ENCODE measurements at regions not wholly inside any gene's neighbourhood (a gene's known extent, or its start where the extent isn't known, plus 50 kb on each side); places are given as distances from the start of the nearest gene placed in this dataset.

DNA sequence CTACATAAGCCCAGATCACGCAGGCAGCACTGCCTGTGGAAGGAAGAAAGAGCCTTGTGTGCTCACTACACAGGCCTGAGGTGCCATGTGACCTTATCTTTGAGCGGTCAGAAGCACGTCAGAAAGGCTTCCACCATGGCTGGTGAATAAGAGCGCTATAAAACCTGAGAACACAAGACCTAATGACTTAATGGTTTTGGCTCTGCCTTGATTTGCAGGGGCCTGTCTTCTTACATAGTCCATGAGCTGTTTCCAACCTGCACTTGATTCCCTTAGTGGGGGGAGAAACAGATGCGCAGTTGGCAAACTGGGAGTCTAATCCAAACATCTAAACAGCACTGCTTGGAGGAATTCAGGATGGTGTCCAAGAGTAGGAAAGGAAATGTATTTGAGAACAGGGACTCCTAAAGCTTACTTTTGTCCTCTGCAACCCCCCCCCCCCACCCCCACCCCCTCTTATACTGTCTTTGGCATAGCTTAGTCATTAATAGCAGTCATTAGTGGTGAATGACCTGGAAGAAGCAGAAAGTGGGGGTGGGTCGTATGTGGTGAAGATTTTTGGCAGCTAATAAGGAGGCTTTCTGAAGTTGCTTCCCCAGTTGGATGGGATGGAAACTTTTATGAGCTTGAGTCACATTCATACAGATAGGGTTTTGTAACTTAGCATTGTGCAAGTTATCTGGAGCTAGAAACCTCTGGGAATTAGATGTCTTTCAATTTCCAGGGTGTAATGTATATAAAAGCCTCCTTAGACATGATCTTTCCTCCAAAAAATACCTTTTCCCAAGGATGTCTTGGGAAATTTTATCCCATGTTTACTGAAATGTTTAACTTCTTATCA lies 454.1 kb downstream of the MEIS1 start:
- H3K4me3 ChIP-seq (ENCODE audit: low read length in 2 of 2): no peak overlapping the region
- H3K9ac ChIP-seq (ENCODE audit: low read length in 2 of 2): no peak overlapping the region
- H3K36me3 ChIP-seq (ENCODE audit: control insufficient read depth in 2 of 2, insufficient read depth in 2 of 2, low read length in 2 of 2): no peaks in the 10 kb centered on the region
- H3K27me3 ChIP-seq (ENCODE audit: control insufficient read depth in 1 of 2, insufficient read depth in 2 of 2, low read length in 2 of 2): no peaks in the 10 kb centered on the region
- no peak overlapping the region for H3K27ac ChIP-seq (ENCODE audit: low read length)
- H3K9me3 ChIP-seq (ENCODE audit: control insufficient read depth in 2 of 2, low read length in 2 of 2): no peaks in the 10 kb centered on the region
- H3K4me1 ChIP-seq (ENCODE audit: control insufficient read depth, insufficient read depth, low read length): no peaks in the 10 kb centered on the region

DNA sequence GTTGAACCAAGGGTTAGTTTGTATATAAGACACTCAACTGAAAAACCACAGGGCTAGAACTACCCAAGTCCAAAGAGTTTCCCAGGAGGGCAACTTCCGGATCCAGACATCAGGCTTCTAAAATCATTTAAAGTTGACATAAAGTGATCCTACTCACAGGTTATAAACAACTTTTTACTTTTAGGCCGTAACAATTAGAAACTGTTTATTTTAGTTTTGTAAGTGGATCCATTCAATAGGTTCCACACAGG lies 454.6 kb downstream of the MEIS1 start:
- no peak overlapping the region for H3K9ac ChIP-seq (ENCODE audit: low read length in 2 of 2)
- H3K4me3 ChIP-seq (ENCODE audit: low read length in 2 of 2): no peak overlapping the region
- H3K36me3 ChIP-seq (ENCODE audit: control insufficient read depth in 2 of 2, insufficient read depth in 2 of 2, low read length in 2 of 2): no peaks in the 10 kb centered on the region
- H3K4me1 ChIP-seq (ENCODE audit: control insufficient read depth, insufficient read depth, low read length): no peaks in the 10 kb centered on the region
- no peak overlapping the region for H3K27ac ChIP-seq (ENCODE audit: low read length)
- H3K27me3 ChIP-seq (ENCODE audit: control insufficient read depth in 1 of 2, insufficient read depth in 2 of 2, low read length in 2 of 2): no peaks in the 10 kb centered on the region
- H3K9me3 ChIP-seq (ENCODE audit: control insufficient read depth in 2 of 2, low read length in 2 of 2): no peaks in the 10 kb centered on the region

DNA sequence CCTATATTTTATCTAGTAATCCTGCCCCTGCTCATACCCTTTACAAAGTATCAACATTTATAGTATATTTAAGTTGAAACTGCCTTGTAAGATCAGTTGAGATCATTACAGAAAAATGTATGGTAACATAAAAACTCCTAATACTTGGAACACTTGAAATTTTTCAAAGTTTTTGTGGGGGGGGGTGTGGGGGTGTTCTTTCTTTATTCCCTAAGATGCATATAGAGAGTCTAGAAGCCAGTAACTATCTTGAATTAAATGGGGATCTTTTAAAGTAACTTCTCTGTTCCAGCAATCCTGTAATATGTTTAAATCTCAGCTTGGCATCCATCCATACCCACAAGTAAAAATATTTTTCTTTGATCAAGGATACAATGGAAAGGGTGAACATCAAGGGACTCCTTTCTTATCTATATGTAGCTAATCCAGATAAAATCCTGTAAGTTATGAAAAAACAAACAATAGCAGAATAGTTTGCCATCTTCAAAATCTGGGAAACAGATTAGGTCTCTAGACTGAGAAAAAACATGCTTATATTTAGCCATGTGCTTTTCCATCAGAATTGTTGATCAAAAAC lies 455.3 kb downstream of the MEIS1 start:
- Histone ChIP-seq H3K27me3 (ENCODE audit: control insufficient read depth in 1 of 2, insufficient read depth in 2 of 2, low read length in 2 of 2) (no peaks in the 10 kb centered on the region), H3K9ac (ENCODE audit: low read length in 2 of 2) (no peak overlapping the region), H3K27ac (ENCODE audit: low read length) (no peak overlapping the region), H3K4me3 (ENCODE audit: low read length in 2 of 2) (no peak overlapping the region), H3K9me3 (ENCODE audit: control insufficient read depth in 2 of 2, low read length in 2 of 2) (no peaks in the 10 kb centered on the region), H3K4me1 (ENCODE audit: control insufficient read depth, insufficient read depth, low read length) (no peaks in the 10 kb centered on the region), H3K36me3 (ENCODE audit: control insufficient read depth in 2 of 2, insufficient read depth in 2 of 2, low read length in 2 of 2) (no peaks in the 10 kb centered on the region)

DNA sequence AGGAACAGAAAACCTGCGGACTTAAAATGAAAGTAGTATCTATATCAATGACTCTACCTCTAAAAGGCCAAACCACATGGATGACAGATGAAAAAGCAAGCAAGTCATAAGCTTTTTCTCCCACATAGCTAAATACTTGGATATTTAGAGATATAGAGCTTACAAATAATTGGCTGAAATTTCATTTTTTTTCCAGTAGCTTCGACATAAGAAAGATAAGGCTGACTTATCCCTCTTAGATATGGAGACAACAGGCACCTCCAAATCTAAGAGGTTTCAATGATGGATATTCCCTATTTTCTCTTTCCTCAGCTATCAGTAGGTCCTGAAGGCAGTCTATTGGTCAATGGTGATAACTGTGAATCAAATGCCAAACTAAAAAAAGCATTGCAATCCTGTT lies 460.3 kb downstream of the MEIS1 start:
- H3K27me3 ChIP-seq (ENCODE audit: control insufficient read depth in 1 of 2, insufficient read depth in 2 of 2, low read length in 2 of 2): no peaks in the 10 kb centered on the region

DNA sequence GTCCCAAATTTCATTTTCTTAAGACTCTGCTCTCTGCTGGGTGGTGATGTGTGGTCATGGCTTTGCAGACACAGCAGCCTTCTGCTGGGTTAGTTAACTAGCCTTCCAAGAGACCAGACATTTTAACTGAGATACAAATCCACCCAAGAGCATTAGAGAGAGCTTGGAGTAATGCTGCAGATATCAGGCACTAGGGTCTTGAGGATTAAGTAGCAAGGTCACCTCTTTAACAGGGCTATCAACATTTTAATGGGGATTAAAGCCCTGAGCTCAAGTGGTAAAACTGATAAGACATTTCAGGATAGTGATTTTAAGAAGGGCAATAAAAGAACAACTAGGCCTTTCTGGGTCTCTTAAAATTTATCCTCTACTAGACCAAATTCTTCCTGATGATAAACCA lies 461.2 kb downstream of the MEIS1 start:
- H3K4me1 ChIP-seq (ENCODE audit: control insufficient read depth, insufficient read depth, low read length): peaks cover 11% of the 10 kb centered on the region
- H3K4me3 ChIP-seq (ENCODE audit: low read length in 2 of 2): no peak overlapping the region
- no peak overlapping the region for H3K9ac ChIP-seq (ENCODE audit: low read length in 2 of 2)

More for the DNA sequence above, 460.3 kb downstream of the MEIS1 start:
- no peaks in the 10 kb centered on the region for H3K9me3 ChIP-seq (ENCODE audit: control insufficient read depth in 2 of 2, low read length in 2 of 2)
- H3K9ac ChIP-seq (ENCODE audit: low read length in 2 of 2): no peak overlapping the region
- no peak overlapping the region for H3K4me3 ChIP-seq (ENCODE audit: low read length in 2 of 2)
- H3K4me1 ChIP-seq (ENCODE audit: control insufficient read depth, insufficient read depth, low read length): peaks cover 11% of the 10 kb centered on the region
- no peaks in the 10 kb centered on the region for H3K36me3 ChIP-seq (ENCODE audit: control insufficient read depth in 2 of 2, insufficient read depth in 2 of 2, low read length in 2 of 2)
- no peak overlapping the region for H3K27ac ChIP-seq (ENCODE audit: low read length)

DNA sequence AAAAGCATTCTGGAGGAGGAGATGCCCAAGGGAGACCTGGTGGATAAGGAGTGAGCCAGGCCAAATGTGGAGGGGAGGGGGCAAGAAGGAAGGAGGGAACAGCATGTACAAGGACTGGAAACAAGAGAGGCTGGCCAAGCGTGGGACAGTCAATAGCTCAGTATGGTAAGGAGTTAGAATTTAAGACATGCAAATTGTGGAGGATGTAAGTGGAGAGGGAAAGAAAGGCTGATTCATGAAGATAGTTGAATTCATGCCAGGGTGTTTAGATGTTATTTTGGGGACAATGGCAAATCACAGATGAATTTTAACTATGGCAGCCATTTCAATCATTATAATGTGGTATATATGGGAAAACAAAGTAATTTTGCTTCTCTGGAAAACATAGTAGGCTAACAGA lies 462.3 kb downstream of the MEIS1 start:
- Histone ChIP-seq H3K27me3 (ENCODE audit: control insufficient read depth in 1 of 2, insufficient read depth in 2 of 2, low read length in 2 of 2) (no peaks in the 10 kb centered on the region), H3K4me1 (ENCODE audit: control insufficient read depth, insufficient read depth, low read length) (peaks cover 11% of the 10 kb centered on the region), H3K9me3 (ENCODE audit: control insufficient read depth in 2 of 2, low read length in 2 of 2) (no peaks in the 10 kb centered on the region), H3K9ac (ENCODE audit: low read length in 2 of 2) (no peak overlapping the region), H3K36me3 (ENCODE audit: control insufficient read depth in 2 of 2, insufficient read depth in 2 of 2, low read length in 2 of 2) (no peaks in the 10 kb centered on the region), H3K27ac (ENCODE audit: low read length) (no peak overlapping the region), H3K4me3 (ENCODE audit: low read length in 2 of 2) (no peak overlapping the region)

More for the DNA sequence above, 461.2 kb downstream of the MEIS1 start:
- Histone ChIP-seq H3K27ac (ENCODE audit: low read length) (no peak overlapping the region), H3K27me3 (ENCODE audit: control insufficient read depth in 1 of 2, insufficient read depth in 2 of 2, low read length in 2 of 2) (no peaks in the 10 kb centered on the region), H3K9me3 (ENCODE audit: control insufficient read depth in 2 of 2, low read length in 2 of 2) (no peaks in the 10 kb centered on the region), H3K36me3 (ENCODE audit: control insufficient read depth in 2 of 2, insufficient read depth in 2 of 2, low read length in 2 of 2) (no peaks in the 10 kb centered on the region)

DNA sequence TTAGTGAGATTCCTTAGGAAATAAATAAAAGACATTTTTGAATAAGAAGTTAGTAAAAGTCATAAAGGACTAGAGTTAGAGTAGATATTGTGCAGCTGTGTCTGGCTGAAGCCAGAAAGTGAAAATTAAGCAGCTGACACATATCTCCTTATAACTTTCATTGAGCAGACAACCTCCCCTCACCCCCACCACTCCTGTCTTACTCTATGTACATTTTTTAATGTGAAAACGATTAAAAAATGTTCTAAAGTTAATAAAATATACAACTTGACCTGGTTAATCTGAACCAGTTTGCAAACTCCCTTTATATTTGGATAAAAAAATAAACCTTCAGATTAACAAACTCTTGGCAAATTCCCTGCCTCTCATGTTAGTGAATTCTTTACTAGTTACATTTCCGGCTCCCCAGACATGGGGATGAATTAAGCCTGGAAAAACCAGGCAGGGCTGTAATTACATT lies 462.8 kb downstream of the MEIS1 start:
- H3K27me3 ChIP-seq (ENCODE audit: control insufficient read depth in 1 of 2, insufficient read depth in 2 of 2, low read length in 2 of 2): no peaks in the 10 kb centered on the region
- no peak overlapping the region for H3K27ac ChIP-seq (ENCODE audit: low read length)
- no peak overlapping the region for H3K9ac ChIP-seq (ENCODE audit: low read length in 2 of 2)
- peaks cover 11% of the 10 kb centered on the region for H3K4me1 ChIP-seq (ENCODE audit: control insufficient read depth, insufficient read depth, low read length)
- no peaks in the 10 kb centered on the region for H3K36me3 ChIP-seq (ENCODE audit: control insufficient read depth in 2 of 2, insufficient read depth in 2 of 2, low read length in 2 of 2)
- no peaks in the 10 kb centered on the region for H3K9me3 ChIP-seq (ENCODE audit: control insufficient read depth in 2 of 2, low read length in 2 of 2)
- no peak overlapping the region for H3K4me3 ChIP-seq (ENCODE audit: low read length in 2 of 2)

DNA sequence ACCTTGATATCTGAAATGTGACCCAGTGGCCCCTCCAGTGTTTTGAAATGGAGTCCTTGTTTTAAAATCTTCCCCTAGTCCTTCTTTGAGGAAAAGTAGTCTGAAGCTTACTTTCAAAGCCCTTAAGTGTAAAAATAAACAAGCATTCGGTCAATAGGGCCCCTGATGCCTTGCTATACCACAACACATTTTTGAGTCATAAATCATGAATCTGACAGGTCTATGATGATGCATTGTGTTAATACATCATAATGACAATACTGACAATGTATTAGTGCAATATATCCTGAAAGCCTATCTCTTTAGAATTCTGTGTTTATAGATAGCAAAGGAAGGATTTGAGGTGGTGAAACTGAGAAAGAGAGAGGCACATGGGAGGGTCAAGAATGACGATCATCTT lies 464.2 kb downstream of the MEIS1 start:
- Histone ChIP-seq H3K9ac (ENCODE audit: low read length in 2 of 2) (no peak overlapping the region), H3K27ac (ENCODE audit: low read length) (no peak overlapping the region), H3K4me3 (ENCODE audit: low read length in 2 of 2) (no peak overlapping the region), H3K4me1 (ENCODE audit: control insufficient read depth, insufficient read depth, low read length) (peaks cover 11% of the 10 kb centered on the region), H3K27me3 (ENCODE audit: control insufficient read depth in 1 of 2, insufficient read depth in 2 of 2, low read length in 2 of 2) (no peaks in the 10 kb centered on the region), H3K9me3 (ENCODE audit: control insufficient read depth in 2 of 2, low read length in 2 of 2) (no peaks in the 10 kb centered on the region), H3K36me3 (ENCODE audit: control insufficient read depth in 2 of 2, insufficient read depth in 2 of 2, low read length in 2 of 2) (no peaks in the 10 kb centered on the region)

DNA sequence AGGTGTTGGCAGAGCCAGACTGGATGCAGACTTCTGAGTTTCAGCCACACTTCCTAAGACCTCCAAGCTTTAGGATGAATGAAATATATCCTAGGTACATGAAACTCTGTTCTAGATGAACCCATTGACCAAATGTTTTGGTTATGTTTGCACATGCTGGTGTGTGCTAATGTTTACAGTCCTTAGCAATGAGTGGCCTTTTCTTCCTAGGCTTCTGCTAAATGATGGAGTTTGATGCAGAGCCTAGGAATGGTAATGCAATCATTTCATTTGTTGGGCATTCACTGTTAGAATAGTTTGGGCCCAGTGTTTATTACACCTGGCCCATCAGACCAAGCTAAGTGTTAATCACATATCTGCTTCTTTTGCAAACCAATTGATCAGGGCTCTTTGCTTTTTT lies 464.7 kb downstream of the MEIS1 start:
- Histone ChIP-seq H3K27me3 (ENCODE audit: control insufficient read depth in 1 of 2, insufficient read depth in 2 of 2, low read length in 2 of 2) (no peaks in the 10 kb centered on the region), H3K4me3 (ENCODE audit: low read length in 2 of 2) (no peak overlapping the region), H3K9me3 (ENCODE audit: control insufficient read depth in 2 of 2, low read length in 2 of 2) (no peaks in the 10 kb centered on the region), H3K36me3 (ENCODE audit: control insufficient read depth in 2 of 2, insufficient read depth in 2 of 2, low read length in 2 of 2) (no peaks in the 10 kb centered on the region), H3K9ac (ENCODE audit: low read length in 2 of 2) (no peak overlapping the region), H3K27ac (ENCODE audit: low read length) (no peak overlapping the region), H3K4me1 (ENCODE audit: control insufficient read depth, insufficient read depth, low read length) (peaks cover 11% of the 10 kb centered on the region)

DNA sequence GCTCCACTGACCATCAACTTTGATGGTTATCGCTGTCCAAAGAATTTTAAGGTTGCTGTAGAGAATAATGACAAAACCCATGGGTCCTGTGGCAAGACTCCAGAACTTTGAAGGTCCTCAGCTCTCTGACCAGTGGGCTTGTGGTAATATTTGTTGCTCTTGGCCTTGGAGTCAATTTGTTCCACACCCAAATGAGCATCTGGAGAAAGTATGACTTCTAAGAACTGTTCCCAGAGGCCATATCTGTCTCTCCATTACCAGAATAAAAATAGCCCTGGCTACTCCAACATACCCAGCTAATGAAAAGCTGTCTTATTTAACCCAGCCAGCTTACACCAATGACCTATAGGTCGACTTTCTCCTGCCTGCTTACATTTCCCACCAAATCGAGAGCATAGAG lies 466.4 kb downstream of the MEIS1 start:
- H3K9me3 ChIP-seq (ENCODE audit: control insufficient read depth in 2 of 2, low read length in 2 of 2): no peaks in the 10 kb centered on the region
- H3K27ac ChIP-seq (ENCODE audit: low read length): no peak overlapping the region
- H3K36me3 ChIP-seq (ENCODE audit: control insufficient read depth in 2 of 2, insufficient read depth in 2 of 2, low read length in 2 of 2): no peaks in the 10 kb centered on the region
- no peaks in the 10 kb centered on the region for H3K27me3 ChIP-seq (ENCODE audit: control insufficient read depth in 1 of 2, insufficient read depth in 2 of 2, low read length in 2 of 2)
- H3K4me1 ChIP-seq (ENCODE audit: control insufficient read depth, insufficient read depth, low read length): peaks cover 11% of the 10 kb centered on the region
- H3K9ac ChIP-seq (ENCODE audit: low read length in 2 of 2): no peak overlapping the region
- no peak overlapping the region for H3K4me3 ChIP-seq (ENCODE audit: low read length in 2 of 2)

DNA sequence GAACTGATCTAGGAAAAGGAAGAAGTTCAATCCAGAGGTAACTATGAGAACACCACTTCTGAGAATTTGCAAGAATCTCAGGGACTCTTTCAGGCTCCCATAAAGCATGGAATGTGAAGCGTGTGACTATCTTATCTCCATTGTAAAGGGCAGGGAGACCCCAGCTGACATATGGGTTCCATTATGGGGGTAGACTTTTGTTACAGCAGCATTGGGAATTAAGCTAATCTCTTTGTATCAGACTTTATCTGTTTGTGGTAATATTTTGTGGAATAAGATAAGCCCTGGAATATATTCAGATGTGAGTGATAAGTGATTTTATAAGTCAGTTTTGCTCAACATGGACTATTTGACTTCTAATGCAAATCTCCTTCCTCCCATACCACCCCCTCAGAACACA lies 468.3 kb downstream of the MEIS1 start:
- no peaks in the 10 kb centered on the region for H3K9me3 ChIP-seq (ENCODE audit: control insufficient read depth in 2 of 2, low read length in 2 of 2)
- peaks cover 4% of the 10 kb centered on the region for H3K4me1 ChIP-seq (ENCODE audit: control insufficient read depth, insufficient read depth, low read length)

More for the DNA sequence above, 468.3 kb downstream of the MEIS1 start:
- H3K9ac ChIP-seq (ENCODE audit: low read length in 2 of 2): no peak overlapping the region
- H3K27me3 ChIP-seq (ENCODE audit: control insufficient read depth in 1 of 2, insufficient read depth in 2 of 2, low read length in 2 of 2): no peaks in the 10 kb centered on the region
- H3K4me3 ChIP-seq (ENCODE audit: low read length in 2 of 2): no peak overlapping the region
- H3K36me3 ChIP-seq (ENCODE audit: control insufficient read depth in 2 of 2, insufficient read depth in 2 of 2, low read length in 2 of 2): no peaks in the 10 kb centered on the region
- H3K27ac ChIP-seq (ENCODE audit: low read length): no peak overlapping the region
